ENCODE measurements at regions not wholly inside any gene's neighbourhood (a gene's known extent, or its start where the extent isn't known, plus 50 kb on each side); places are given as distances from the start of the nearest gene placed in this dataset.

DNA sequence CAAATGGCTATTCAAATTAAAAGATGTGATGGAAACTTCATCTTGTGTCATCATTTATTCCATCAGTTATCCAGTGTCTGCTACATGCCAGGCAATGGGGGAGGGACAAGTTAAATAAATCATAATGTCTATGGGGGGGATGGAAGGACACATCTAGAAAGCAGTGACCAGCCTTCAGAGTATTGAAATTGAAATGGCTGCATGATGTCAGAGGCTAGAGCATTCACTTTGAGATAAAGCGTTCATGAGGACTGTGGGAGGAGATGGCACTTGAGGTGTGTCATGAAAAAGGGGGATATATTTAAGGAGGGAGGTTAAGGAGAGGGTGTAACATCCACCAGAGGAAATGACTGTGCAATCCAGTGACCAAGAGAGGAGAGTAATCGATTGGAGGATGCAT is 50.6 kb downstream of the SLIT2 start:
- DNase-seq (ENCODE audit: low read depth in 3 of 3) = no peak

- no peak for DNase-seq (ENCODE audit: low read depth in 3 of 3)
These were observed 54.3 kb downstream of the SLIT2 start for GRCh38 chr4:20305976-20306375.

DNA sequence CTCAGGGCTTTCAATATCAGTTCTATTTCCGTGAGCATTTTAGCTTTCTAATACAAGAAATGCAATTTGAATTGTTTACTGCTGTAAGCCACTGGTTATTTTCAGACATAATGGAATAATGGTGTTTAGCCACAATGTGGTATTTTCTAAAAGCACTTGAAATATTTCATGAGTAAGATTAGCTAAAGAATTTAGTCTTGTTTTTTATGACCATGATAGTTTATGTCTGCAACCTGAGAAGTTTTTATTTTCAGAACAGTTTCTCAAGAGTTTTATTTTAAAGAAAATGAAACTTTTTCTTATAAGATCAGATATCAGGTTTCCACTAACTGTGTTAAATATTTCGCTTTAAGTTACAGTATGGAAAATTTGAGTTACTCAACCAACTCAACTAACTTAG is 60.2 kb downstream of the SLIT2 start:
- no peak for DNase-seq (ENCODE audit: low read depth in 3 of 3)

DNA sequence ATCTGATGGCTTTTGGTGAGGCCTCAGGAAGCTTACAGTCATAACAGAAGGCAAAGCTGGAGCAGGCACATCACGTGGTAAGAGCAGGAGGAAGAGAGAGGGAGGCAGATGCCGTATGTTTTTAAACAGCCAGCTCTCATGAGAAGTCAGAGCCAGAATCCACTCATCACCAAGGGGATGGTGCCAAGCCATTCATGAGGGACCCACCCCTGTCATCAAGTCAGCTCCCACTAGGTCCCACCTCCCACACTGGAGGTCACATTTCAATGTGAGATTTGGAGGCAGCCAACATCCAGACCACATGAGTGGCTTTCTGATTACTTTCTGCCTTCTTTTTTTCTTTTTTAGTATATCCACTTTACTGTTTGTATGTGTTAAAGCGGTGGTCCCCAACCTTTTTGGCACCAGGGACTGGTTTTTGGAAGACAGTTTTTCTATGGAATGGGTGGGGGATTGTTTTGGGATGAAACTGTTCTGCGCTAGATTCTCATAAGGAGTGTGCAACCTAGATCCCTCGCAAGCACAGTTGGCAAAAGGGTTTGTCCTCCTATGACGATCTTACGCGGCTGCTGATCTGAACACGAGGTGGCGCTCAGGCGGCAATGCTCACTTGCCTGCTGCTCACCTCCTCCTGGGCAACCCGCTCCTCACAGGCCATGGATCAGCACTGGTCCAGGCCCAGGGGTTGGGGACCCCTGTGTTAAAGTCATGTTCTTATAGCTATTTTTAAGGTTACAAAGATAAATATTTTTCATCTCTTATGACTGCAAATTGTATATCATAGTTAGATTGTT is 61.7 kb downstream of the SLIT2 start:
- no peak for DNase-seq (ENCODE audit: low read depth in 3 of 3)

- no peak for DNase-seq (ENCODE audit: low read depth in 3 of 3)
These were observed 65.8 kb downstream of the SLIT2 start for GRCh38 chr4:20317424-20317985.

DNA sequence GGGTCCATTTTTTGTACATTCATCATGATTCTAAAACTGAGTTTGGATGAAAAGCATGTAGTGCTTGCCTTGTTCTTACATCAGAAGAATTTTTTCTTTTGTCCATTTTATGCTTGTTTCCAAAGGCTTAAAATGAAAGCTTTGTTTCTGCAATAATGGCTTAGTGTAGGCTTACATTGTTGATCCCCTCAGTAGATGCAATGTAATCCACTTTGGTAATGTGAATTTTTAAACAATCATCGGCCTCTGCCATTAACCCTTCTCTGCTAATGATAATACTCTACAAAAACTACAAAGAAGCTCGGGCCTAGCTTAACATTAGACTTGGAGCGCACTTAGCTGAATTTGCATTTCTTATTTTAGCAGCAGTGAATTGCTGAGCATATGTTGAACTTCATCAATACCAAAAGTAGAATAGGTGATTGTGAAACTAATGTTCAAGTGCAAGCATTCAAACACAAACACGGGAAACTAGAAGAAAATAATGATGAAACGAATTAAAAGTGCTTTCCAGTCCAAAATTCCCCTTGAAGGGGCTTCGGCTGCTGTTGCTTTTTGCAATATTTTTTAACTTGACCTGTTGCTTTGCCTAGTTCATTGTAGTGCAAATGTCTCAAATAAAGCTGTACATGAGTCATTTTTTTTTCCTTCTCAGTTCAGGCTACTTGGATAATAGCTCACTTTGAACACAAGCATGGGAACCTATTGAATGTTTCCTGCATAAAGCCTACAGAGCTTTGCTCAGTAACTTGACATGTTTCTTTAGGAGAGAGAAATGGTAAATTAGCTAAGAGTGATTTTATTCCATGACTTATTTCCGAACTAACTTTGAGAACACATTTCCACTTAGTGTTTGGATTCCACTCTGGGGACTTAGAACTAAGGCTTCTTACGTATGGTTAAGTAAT is 66.5 kb downstream of the SLIT2 start:
- DNase-seq (ENCODE audit: low read depth in 3 of 3) = no peak

- DNase-seq (ENCODE audit: low read depth in 3 of 3) = no peak
These were observed 67.2 kb downstream of the SLIT2 start for GRCh38 chr4:20318909-20319277.

DNA sequence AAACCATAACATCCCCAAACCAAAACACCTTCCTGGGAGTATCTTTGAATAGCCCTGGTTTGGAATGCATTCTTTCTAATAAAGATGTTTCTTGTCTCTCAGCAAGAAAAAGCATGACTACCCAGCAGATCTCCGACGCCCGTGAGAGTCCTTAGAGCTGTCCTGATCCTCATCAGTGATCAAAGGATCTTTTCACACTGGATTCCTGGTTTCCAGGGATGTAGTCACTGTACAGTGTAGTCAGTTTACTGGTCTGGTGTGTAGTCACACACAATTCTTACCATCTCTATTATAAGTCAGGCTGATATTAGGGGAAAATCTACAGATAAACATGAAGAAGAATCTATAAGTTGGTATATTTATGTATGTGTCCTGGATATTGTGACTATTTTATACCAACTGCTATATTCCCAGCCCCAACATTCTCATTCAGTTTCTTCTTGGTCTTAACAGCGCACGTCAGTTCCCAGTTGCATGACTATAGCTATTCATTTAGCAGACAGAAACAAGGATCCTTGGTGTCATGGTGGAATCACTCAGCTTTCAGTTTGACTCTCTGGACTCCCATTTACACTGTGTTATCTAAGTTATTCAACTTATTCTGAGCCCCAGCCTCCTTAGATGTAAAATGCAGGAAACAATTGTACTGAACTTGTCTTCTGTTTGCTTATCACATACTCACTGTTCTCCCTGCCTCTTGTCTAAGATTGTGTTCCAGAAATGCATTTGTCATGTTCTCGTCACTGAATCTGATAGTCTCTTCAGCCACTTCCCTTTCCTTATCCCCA is 68.3 kb downstream of the SLIT2 start:
- DNase-seq (ENCODE audit: low read depth in 3 of 3) = no peak

DNA sequence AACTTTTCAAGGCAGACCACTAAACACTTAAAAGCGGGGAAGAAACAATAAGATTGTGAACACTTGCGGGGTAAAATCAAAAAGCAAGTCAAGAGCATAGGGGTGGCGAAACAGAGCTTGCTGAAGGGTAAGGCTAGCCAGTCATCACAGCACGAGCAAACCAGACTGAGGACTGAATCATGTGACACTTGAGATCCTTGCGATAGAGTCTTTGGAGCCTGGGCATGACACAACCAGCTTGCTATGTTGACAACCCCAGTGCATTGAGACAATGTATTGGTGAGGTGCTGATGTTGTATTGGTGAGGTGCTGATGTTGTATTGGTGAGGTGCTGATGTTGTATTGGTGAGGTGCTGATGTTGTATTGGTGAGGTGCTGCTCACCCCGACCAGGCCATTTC is 72.3 kb downstream of the SLIT2 start:
- no peak for DNase-seq (ENCODE audit: low read depth in 3 of 3)

DNA sequence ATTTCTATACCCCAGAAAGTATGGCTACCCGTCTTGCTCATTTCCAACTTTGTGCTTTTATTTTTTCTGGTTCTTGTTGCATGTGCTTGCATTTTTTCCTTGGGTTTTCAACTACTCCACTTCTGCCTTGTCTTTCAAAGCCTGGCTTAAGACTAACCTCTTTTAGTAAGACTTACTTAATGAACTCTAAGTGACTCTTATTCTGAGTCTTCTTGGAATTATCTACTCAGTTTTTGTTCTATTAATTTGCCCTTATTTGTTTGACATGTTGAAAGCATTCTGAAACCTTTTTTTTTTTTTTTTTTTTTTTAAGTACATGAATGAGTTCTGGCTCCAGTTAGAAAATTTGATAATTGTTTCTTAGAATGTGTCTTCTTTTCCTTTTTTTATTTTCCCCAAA is 74.8 kb downstream of the SLIT2 start:
- no peak for DNase-seq (ENCODE audit: low read depth in 3 of 3)

DNA sequence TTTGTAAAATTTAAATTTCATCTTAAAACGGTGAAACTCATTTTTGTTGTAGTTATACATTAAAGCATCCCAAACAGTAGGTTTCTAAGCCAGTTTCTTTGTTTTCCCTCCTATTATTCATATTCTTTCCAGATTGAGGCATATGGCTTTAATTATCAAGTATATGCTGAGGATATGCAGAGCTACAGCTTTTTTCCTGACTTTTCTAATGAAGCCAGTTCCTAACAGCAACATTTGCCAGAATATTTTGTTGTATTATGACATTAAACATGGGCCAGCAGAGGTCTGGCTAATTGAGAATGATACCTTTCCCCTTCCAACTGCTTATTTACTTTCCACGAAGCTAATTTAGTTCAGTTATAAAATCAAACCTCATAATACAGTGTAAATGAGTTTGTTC is 75.3 kb downstream of the SLIT2 start:
- no peak for DNase-seq (ENCODE audit: low read depth in 3 of 3)

- DNase-seq (ENCODE audit: low read depth in 3 of 3) = no peak
These were observed 76.1 kb downstream of the SLIT2 start for GRCh38 chr4:20327808-20328207.

- DNase-seq (ENCODE audit: low read depth in 3 of 3) = no peak
These were observed 79.9 kb downstream of the SLIT2 start for GRCh38 chr4:20331642-20332041.

DNA sequence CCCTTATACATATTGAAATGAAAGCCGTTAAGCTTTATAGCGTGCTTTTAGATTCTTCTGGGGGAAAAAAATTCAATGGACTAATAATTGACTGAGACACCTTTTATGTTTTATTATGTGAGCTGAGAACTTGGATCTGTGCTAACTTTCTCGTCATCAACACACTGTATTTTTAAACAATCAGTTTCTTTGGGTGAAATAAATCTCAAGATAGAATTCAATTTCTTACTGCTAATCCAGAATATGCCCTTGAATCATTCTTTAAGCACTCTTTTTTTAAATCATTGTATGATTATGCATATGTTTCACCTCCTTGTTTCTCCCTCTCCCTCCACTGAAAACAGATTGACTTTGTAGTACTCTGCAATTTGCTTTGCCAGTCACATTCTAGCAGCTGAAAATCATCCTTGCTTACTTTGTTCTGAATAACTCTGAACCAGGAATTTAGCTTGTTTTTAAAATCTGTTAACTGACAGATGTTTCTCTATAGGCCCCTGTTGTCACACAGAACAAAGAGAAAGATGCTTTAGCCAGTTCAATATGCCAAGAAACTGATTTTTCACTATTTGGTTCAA is 81.5 kb downstream of the SLIT2 start:
- no peak for DNase-seq (ENCODE audit: low read depth in 3 of 3)

GRCh38 chr4:20337261-20337664 is 85.6 kb downstream of the SLIT2 start:
- DNase-seq (ENCODE audit: low read depth in 3 of 3) = no peak

DNA sequence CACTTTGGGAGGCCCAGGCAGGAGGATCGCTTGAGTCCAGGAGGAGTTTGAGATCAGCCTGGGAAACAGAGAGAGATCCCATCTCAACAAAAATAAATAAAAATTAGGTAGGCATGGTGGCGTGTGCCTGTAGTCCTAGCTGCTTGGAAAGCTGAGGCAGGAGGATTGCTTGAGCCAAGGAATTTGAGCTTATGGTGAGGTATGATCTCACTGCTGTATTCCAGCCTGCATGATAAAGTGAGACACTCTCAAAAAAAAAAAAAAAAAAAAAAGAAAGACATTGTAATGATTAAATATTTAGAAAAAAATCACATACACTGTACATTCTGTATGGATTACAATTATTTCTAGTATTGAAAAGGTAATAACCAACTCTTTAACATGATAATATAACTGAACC is 87.1 kb downstream of the SLIT2 start:
- DNase-seq (ENCODE audit: low read depth in 3 of 3) = no peak

GRCh38 chr4:20341134-20341738 is 89.5 kb downstream of the SLIT2 start:
- no peak for DNase-seq (ENCODE audit: low read depth in 3 of 3)

- no peak for DNase-seq (ENCODE audit: low read depth in 3 of 3)
These were observed 95.8 kb downstream of the SLIT2 start for GRCh38 chr4:20347531-20347930.

DNA sequence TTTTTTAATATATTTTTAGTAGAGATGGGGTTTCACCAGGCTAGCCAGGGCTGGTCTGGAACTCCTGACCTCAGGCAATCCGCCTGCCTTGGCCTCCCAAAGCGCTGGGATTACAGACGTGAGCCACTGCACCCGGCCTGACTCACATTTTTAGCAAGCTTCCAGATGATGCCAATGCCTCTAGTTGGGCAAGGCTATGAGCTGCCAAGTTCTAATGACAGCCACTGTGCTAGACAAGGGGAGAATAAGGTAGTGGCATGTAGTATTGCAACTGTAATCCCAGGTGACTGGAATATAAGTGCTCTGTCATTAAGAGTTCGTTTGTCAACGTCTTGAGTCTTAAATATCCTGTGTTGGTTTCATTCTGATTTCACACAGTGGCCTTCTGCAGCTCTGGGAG is 96.7 kb downstream of the SLIT2 start:
- no peak for DNase-seq (ENCODE audit: low read depth in 3 of 3)

GRCh38 chr4:20351360-20352162 is 99.9 kb downstream of the SLIT2 start:
- DNase-seq (ENCODE audit: low read depth in 3 of 3) = no peak

DNA sequence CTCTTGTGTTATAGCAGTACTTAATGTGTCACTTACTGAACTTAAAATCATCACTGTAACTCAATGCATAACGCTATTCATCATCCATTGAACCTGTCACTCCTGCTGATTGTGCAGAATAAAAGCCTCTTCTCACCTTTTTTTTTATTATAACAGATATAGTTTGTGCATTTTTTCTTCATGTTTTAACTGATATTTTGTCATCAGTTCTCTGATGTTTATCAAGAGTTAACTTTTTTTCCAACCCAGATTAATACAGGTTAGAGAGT is 100.4 kb downstream of the SLIT2 start:
- DNase-seq (ENCODE audit: low read depth in 3 of 3) = no peak
